ENCODE measurements at regions not wholly inside any gene's neighbourhood (a gene's known extent, or its start where the extent isn't known, plus 50 kb on each side); places are given as distances from the start of the nearest gene placed in this dataset.

DNA sequence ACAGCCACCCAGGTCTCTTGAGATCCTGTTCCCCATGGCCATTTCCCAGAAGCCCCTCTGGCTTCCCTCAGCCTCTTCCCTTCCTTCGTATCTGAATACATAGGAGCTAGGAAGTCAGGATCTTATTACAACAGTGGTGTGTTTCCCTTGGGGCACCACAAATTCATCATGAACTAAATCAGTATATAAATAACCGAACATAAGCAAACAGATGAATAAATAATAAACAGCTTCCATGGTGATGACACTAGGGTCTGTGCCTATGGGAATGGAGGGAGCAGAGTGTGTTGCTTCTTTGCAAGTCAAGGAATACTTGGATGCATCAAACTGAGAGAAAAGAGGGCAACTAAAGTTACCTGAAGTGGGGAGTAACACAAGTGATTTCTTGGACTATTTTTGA is 527.6 kb downstream of the LMO7 start:
- H3K4ac ChIP-seq (replicated peaks; ENCODE audit: insufficient read length, low read depth, low read length) = no peak overlapping the region
- H3K36me3 ChIP-seq (ENCODE audit: control insufficient read depth in 2 of 4, insufficient read depth in 4 of 4, low read length in 3 of 4) = no peaks in the 10 kb centered on the region
- no peak overlapping the region for H2BK120ac ChIP-seq (replicated peaks; ENCODE audit: low read depth, low read length)
- no peaks in the 10 kb centered on the region for H3K79me1 ChIP-seq (ENCODE audit: low read depth, low read length)
- no peak overlapping the region for H2AK5ac ChIP-seq (ENCODE audit: low read depth, low read length)
- FAIRE-seq (no peak), DNase-seq (ENCODE audit: low read depth in 1 of 2, low spot score in 2 of 2) (no peak)
- H2BK5ac ChIP-seq (ENCODE audit: low read depth, low read length) = no peak overlapping the region
- no peak overlapping the region for H3K18ac ChIP-seq (ENCODE audit: extremely low read depth, low read length)
- H2BK20ac ChIP-seq (ENCODE audit: low read length) = no peak overlapping the region
- no peak overlapping the region for H3K4me2 ChIP-seq (ENCODE audit: insufficient read depth in 1 of 2, low read depth in 2 of 2, low read length in 2 of 2)
- no peaks in the 10 kb centered on the region for H3K79me2 ChIP-seq (ENCODE audit: control insufficient read depth in 1 of 2, insufficient read depth in 2 of 2, low read length in 2 of 2)
- no peaks in the 10 kb centered on the region for H4K20me1 ChIP-seq (replicated peaks in 1 of 2; ENCODE audit: control insufficient read depth in 1 of 2, insufficient read depth in 2 of 2, low read length in 2 of 2)
- no peaks in the 10 kb centered on the region for H3K23me2 ChIP-seq (ENCODE audit: low read depth, low read length)
- ChIA-PET CTCF (ENCODE audit: partially characterized antibody) (interaction anchor here (1.6 kb wide), 1 partner anchor 476 kb away, joined by 3 read pairs; no protein-coding TSS in a partner anchor), POLR2A (ENCODE audit: partially characterized antibody) (no interaction called here)
- H3K9me3 ChIP-seq (ENCODE audit: insufficient read depth in 2 of 2, low read depth in 1 of 2, low read length in 1 of 2) = no peaks in the 10 kb centered on the region
- no peak overlapping the region for H4K91ac ChIP-seq (replicated peaks; ENCODE audit: insufficient read length, low read length)
- H2BK15ac ChIP-seq (ENCODE audit: low read length) = no peak overlapping the region
- no peak overlapping the region for H3K9ac ChIP-seq (replicated peaks in 1 of 4; ENCODE audit: extremely low read depth in 1 of 4, low read depth in 3 of 4, low read length in 3 of 4)
- no peaks in the 10 kb centered on the region for H3K4me1 ChIP-seq (replicated peaks in 1 of 4; ENCODE audit: control insufficient read depth in 3 of 4, insufficient read depth in 4 of 4, low read length in 3 of 4)
- H3K4me3 ChIP-seq (ENCODE audit: extremely low read depth in 1 of 4, insufficient read depth in 2 of 4, low read depth in 3 of 4, low read length in 4 of 4) = no peak overlapping the region
- H4K5ac ChIP-seq (ENCODE audit: insufficient read length, low read depth, low read length) = no peak overlapping the region
- no peak overlapping the region for H2BK12ac ChIP-seq (ENCODE audit: low read depth, low read length)
- no peak overlapping the region for H3K23ac ChIP-seq (ENCODE audit: insufficient read length)
- no peak overlapping the region for H3K14ac ChIP-seq (ENCODE audit: insufficient read length)
- no peaks in the 10 kb centered on the region for H3K27me3 ChIP-seq (replicated peaks in 1 of 4; ENCODE audit: control insufficient read depth in 3 of 4, extremely low read depth in 1 of 4, insufficient read depth in 3 of 4, low read length in 3 of 4)
- H2AFZ ChIP-seq (ENCODE audit: low read length) = no peak overlapping the region; the same call in 1 of the 2 replicates
- no peak overlapping the region for H4K8ac ChIP-seq (ENCODE audit: extremely low read depth, insufficient read depth, low read length)
- 89% methylated on average over 2 of the region's 2 CpGs; no CpG with 5 or more reads in 1 of the 2 experiments for WGBS, 2 experiments (ENCODE audit: extremely low coverage in 1 of 2, insufficient coverage in 1 of 2, insufficient read length in 1 of 2, insufficient replicate concordance in 2 of 2, low coverage in 1 of 2, low lambda C conversion rate in 2 of 2, missing lambda C conversion rate in 1 of 2)
- no peak overlapping the region for H3K56ac ChIP-seq (replicated peaks; ENCODE audit: insufficient read length, low read depth, low read length)
- no peak overlapping the region for H3K27ac ChIP-seq (ENCODE audit: low read depth, low read length)
- TF ChIP-seq BRCA1 (IDR thresholded peaks at IDR 0.05; ENCODE audit: low read depth, low read length) = no peak
- TF ChIP-seq CTBP2 (IDR thresholded peaks at IDR 0.05; ENCODE audit: borderline replicate concordance, insufficient read depth, insufficient read length, low read length) = no peak
- no peak for TF ChIP-seq SP4 (IDR thresholded peaks at IDR 0.05; ENCODE audit: low read length)
- no peak for TF ChIP-seq JUND (IDR thresholded peaks at IDR 0.05; ENCODE audit: low read length)
- TF ChIP-seq YY1 (IDR thresholded peaks at IDR 0.05; ENCODE audit: low read depth, low read length) = no peak
- TF ChIP-seq TEAD4 (IDR thresholded peaks at IDR 0.05; ENCODE audit: low read depth, low read length) = no peak
- no peak for TF ChIP-seq BCL11A (IDR thresholded peaks at IDR 0.05; ENCODE audit: low read depth in 2 of 2, low read length in 2 of 2)
- no peak for TF ChIP-seq E2F6 (IDR thresholded peaks at IDR 0.05)
- TF ChIP-seq CREB1 (IDR thresholded peaks at IDR 0.05) = no peak
- no peak for TF ChIP-seq TAF7 (optimal IDR thresholded peaks at IDR 0.05; ENCODE audit: borderline replicate concordance, low read depth, low read length)
- no peak for TF ChIP-seq SAP30 (IDR thresholded peaks at IDR 0.05; ENCODE audit: insufficient read depth, insufficient replicate concordance, low read length)
- no peak for TF ChIP-seq RXRA (IDR thresholded peaks at IDR 0.05; ENCODE audit: insufficient read depth, low read depth, low read length)
- TF ChIP-seq, protein P1, sequence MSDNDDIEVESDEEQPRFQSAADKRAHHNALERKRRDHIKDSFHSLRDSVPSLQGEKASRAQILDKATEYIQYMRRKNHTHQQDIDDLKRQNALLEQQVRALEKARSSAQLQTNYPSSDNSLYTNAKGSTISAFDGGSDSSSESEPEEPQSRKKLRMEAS (IDR thresholded peaks at IDR 0.05) = no peak
- no peak for TF ChIP-seq SIRT6 (IDR thresholded peaks at IDR 0.05; ENCODE audit: low read length)
- no peak for TF ChIP-seq SP2 (IDR thresholded peaks at IDR 0.05; ENCODE audit: low read length)
- no peak for TF ChIP-seq CHD1 (IDR thresholded peaks at IDR 0.05; ENCODE audit: low read depth, low read length)

All from H1 (cell line).